HG03354 (cell line): ENCODE measurements at regions not wholly inside any gene's neighbourhood (a gene's known extent, or its start where the extent isn't known, plus 50 kb on each side); places are given as distances from the start of the nearest gene placed in this dataset.
"Not testable (repeated sequence)": the region's sequence is repeated elsewhere in the genome, so short reads cannot be mapped to it uniquely, and the experiment has no call there.

Experiments
- ATAC-seq: cut with Tn5 transposase; IDR thresholded peaks from one replicate; pipeline ENCODE4 v1.9.1; 2021; ENCODE audit warnings: mild to moderate bottlenecking; ENCODE audit not compliant: unreplicated experiment, poor library complexity, severe bottlenecking

DNA sequence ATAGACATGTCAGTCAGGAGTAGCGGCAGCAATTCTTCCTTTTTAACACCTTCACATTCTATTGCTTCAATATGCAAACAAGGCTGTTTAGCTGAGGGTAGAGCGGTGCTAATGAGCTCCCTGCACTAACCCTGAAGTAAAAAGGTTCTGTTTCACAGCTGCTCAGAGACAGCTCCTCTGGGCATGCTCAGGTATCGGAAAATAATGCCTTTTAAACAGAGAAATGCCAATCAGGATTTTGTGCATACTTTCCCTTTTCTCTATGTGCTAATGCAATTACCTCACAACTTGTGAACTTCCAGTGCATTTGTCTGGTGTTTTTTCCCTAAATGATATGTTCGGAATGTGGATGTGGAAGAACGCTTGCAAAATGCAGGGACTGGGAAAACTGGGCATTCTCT is 307.7 kb upstream of the FZD8 start:
- no peak for ATAC-seq

DNA sequence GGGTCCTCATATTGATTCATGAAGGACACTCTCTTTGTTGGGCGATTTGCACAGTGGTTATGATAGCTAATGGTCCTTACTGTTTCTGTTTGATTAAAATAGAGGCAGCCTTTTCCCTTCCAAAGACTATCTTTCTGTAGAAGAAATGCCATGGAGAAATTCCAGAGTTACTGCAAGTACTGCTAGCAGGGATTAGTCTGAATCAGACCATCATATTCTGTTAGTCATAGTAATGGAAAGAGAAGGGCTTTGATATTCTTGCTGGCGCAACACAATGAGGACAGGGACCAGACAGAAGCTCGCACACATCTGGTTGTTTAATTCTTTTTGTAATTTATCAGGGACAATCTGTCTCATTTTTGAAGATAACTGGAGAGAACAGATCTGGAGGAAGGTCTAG is 304.5 kb upstream of the FZD8 start:
- ATAC-seq = no peak

DNA sequence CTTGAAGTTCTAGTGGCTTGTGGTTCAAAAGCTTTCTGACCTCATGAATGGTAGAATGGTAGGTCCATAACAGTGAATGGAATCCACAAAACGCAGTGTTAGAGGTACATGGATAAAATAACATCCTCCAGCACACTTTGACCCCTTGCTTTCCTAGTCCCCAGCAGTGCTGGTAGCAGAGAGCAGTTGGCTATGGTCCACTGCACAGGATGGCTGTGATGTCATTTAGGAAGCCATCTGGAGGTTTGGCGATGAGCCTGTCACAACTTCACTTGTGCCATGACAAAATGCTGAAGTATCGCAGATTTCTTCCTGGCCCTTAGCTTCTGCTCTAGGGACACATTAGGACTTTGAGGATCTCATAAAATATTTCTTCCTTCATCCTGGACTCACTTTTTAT is 300.0 kb upstream of the FZD8 start:
- no peak for ATAC-seq

DNA sequence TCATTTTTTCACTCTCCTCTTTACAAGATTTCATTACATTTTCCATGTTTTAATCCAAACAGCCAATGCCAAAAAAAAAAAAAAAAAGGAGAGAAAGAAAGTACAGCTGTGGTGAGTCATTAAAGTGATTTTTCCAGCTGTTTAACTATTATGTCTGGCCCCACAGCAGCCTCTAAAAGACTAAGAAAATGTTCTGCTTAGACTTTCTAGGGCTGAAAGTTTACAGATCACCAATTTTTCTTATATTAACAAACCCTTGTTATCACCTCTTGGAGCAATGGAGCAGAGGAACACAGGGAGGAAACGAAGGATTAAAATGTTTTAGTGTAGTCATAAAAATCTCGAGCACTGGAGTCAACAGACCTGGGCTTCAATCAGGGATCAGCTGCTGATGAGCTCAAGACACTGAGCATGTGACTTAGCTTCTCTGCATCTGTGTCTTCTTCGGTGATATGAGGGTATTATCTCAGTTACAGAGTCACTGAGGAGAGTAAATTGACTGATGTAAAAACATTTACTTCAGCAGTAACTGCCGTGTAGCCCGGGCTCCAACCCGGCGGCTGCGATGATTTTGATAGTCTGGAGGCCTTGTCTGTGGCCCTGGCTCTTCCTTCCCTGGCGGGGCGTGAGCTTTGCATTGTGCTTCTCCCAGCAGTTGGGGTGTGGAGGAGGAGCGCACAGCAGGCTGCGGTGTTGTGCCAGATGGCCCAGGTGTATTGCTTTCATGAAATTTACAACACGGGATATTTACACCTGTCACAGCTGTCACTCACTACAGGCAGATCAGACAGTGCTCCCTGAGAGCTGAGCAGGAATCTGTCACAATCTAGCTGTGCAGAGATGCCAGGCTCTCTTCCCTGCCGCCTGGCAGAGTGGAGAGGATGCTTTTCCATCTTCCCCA is 298.3 kb upstream of the FZD8 start:
- no peak for ATAC-seq

DNA sequence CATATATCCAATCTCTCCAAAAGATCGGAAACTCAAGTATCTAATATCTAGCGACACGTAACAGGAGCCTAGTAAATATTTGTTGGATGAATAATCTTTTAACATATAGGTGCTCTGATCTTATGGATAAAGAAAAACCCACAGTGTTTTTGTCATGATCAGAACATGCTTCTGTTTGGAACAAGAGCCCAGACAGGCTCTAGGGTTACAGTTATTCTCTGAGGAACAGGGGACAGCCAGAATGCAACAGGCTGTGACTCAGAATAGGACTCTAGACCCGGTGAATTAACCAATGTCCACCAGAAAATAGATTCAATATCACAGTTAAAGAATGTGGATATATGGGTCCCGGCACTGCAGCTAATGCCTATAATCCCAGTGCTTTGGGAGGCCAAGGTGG is 296.1 kb upstream of the FZD8 start:
- ATAC-seq = no peak

DNA sequence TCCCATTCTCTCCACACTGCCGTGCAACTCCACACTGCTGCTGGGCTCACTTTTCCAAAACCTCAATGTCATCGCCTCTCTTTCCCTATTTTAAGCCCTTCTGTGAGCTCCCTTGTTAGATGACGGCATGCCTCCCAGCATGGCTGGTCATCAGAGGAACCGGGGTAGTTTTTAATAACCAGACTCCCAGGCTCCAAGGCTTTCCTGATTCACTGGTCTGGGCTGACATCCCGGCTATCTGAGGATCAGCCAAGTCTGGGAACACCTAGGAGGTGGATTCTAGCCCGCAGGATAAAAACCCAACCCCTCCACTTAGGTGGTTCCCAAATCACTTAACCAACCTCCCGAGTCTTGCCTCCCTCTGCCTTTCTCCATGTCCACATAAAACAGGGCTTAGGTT is 295.4 kb upstream of the FZD8 start:
- ATAC-seq = no peak

DNA sequence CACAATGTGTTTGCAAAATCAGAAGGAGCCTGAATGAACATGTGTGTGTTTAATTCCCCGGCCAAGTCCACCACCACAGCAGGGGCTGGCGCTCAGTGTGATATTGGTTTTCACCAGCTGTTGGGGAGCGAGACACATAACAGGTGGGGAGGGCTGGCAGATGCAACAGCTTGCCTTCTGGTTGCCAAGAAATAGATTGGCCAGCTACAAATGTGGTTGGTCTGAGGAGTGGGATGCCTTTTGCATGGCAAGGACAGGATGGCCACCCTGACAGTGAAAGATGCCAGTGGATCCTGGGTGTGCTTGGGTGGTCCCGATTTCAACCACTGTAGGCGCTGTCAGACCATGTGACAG is 292.5 kb upstream of the FZD8 start:
- no peak for ATAC-seq

DNA sequence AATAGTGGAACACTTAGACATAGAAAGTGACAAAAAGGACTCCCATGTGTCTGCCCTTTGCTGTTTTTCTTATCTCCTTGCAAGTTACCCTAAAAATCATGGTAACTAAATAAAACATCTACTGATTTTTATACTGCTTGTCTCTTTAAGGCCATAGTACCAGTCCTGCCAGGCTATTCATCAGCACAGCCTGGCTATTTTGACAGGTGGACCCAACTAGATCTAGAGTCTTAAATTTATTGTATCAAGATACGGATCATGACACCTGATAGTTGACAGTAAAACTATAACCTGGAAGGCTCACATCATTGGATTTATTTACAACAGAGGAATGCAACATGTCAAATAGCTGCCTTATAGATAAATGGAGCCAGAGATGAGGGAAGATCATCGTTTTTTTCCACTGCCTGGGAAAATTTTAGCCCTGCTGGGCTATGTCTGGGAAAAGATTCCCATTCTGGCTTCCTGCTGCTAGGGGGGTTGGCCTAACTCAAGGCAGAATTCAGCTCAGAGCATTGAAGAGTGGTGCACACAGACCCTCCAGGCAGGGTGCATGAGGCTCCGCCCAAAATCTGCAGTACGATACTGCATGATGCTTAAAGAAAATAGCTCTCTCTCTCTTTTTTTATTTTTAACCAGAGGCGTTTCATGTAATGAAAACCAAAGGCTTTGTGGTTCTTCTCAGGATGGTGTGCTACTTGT is 292.0 kb upstream of the FZD8 start:
- no peak for ATAC-seq

DNA sequence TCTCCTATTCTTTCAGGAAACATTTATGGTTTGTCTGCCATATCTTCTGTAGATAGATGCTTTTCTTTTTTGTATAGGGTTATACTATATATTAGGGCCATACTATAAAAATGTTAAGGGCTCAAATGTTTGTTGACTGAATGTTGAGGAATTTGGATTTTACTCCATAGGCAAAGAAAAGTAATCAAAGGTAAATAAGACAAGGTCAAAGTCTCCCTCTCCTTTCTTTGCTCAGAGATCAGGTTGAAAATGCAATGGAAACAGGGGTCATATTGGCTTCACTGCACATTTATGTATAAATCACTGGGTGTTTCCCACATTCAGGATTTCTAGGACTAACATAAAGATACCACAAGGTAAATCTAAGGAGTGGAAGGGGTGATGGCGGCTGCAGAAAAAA is 291.4 kb upstream of the FZD8 start:
- no peak for ATAC-seq

DNA sequence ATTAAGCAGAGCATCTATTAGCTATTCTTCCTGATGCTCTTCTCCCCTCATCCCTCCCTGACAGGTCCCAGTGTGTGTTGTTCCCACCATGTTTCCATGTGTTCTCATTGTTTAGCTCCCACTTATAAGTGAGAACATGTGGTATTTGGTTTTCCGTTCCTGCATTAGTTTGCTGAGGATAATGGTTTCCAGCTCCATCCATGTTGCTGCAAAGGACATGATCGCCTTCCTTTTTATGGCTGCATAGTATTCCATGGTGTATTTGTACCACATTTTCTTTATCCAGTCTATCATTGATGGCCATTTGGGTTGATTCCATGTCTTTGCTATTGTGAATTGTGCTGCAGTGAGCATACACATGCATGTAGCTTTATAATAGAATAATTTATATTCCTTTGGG is 287.9 kb upstream of the FZD8 start:
- ATAC-seq = not testable (repeated sequence)

DNA sequence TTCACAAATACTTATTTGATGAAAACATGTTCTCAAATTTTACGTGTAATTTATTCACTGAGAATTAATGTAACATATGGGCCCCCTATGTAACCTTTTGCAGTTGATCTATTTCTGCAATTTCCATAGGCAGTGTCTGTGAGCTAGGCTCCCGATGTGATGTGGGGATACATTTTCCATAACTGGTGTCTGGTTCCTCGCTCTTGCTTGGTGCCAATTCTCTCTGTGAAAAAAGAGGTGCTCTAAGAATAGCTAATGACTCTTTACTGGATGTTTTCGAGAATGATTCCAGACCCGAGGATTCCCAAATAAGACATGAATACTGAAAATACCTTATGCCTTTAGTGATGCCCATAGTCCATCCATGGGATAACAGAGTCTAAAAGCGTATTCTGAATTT is 286.7 kb upstream of the FZD8 start:
- no peak for ATAC-seq

DNA sequence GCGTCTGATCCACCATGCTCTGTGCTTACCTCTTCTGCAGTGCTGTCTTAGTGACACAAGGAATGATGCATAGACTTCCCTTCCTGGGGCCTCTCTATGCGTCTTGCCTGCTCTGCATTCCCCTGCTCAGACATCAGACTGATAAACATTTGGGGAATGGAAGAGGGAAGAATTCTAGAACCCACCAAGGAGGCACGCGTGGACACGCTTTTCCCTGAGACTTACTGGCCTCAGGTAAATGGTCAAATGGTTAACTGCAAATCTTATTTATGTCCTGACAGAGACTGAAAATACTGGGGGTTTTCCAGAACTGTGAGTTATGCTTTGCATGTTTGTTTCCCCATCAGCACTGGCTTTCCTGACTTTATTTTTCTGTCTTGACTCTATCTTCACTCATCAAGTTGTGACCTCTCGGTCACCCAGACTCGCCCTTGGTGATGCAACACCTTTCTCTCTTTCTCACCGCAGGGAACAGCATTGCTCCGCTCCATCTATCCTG is 285.9 kb upstream of the FZD8 start:
- no peak for ATAC-seq

DNA sequence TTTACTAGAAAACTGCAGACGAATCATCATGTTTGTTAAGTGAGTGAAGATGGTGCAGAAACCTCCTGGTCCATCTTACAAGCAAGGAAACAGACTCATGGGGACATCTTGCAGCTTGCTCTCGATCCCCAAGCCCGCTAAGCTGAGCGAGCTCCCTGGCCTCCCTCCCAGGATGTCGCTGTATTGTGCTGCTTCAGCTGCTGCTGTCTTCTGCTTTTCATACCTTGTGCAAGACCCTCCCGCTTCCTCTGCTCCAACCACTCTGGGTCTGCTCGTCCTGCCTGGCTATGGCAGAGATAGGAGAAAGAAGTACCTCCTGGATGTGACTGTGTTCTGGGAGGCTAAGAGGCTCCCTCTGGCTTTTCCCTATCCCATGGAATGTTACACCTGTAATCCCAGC is 285.2 kb upstream of the FZD8 start:
- ATAC-seq = no peak

DNA sequence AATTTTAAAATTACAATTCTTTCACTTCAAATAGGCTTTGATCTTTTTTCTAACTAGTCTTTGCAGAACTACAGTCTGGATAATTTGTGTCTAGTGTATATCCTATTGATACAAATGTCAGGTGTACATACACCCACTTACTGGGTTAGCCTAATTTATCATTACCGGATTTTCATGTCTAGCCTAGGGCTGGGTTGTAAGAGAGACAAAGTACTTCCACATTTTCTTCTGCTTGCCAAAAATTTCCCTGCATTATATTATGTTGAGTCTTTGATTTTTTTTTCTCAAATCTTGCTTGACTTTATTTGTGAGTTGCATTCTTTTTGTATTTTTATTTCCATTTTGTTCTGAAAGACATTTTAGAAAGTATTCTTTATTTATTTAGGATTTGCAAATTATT is 284.8 kb upstream of the FZD8 start:
- ATAC-seq = no peak

DNA sequence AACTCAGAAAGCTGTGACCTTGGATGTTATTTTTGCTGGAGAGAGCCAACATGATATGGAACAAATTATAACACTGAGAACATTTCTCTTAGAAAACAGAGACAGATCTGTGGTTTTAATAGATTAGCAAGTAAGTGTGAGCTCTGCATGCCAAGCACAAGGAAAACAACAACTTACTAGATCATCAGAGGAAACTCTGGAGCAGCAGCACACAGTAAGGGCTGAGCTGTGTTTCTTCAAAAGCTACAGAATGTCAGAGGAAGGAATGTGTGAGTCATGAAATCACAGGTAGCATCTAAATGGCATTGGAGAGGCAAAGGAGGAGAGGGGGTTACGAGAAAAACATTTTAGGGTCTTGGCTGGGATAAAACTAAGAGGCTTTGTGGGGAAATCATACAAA is 283.4 kb upstream of the FZD8 start:
- ATAC-seq = no peak

DNA sequence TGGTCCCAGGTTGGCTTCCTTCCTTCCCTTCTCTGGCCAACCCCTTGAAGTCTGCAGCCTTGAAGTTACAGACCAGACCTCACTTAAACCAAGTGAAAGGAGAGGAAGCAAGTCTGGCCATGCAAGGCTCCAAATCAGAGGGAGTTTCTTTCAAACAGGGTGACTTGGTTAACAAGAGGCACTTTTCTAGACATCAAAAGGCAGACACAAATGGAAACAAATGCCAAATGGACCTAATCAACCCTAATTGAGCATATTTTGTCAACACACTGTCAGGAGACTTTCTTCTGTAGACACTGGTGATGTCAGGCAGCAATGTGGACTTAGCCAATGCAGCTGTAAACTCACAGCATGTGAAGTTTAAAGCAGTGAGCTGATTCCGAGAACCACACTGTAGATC is 282.7 kb upstream of the FZD8 start:
- ATAC-seq = no peak

DNA sequence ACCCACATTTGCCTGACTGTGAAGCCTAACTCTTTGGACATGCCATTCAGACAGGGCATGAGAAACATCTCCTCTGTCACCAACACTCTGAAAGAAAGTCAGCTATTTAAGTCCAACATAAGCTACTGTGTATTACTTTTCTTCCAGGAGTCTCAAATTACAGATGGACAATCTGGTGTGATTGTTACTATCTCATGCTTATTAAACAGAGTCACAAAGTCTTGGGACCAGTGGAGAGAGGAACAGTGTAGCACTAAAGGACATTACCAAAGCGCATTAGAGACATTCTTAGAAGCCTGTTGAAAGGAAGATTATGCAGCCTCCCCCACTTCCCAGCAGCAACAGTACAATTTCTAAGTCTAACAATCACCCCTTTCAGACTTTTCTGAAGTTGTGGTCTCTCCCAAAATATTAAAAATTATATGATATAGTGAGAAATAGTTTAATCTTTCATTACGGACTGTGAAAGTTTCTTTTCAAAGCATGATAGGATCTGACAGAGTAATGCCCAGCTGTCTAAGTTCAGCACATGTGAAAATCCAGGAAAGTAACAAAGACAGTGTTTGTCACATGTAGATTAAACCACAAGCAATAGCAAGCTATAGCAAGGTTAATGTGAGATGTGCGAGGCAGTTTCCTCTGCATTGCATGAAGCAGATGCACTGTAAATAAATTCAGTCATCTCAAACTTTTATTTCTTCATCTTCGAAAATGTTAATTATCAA is 280.9 kb upstream of the FZD8 start:
- no peak for ATAC-seq

DNA sequence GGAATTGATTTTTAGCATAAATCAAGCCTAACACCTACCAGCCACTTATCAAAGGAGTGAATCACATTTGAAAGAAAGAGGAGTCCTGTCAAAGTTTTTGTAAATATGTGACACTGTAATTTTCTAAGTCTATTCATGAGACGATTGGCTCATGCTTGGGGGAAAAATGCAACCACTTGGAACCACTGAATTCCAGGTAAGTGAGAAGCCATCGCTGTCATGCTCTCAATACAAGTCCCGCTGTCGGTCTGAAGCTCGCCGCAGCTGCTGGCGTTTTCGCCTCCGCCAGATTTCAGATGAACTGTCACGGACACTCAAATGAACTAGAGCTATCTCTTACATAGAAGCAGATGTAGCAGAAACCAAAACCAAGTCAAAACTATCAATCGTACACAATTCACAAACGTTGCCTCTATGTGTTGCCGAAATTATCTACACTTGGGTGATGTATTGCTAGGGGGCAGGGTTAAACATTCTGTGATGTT is 279.8 kb upstream of the FZD8 start:
- no peak for ATAC-seq

DNA sequence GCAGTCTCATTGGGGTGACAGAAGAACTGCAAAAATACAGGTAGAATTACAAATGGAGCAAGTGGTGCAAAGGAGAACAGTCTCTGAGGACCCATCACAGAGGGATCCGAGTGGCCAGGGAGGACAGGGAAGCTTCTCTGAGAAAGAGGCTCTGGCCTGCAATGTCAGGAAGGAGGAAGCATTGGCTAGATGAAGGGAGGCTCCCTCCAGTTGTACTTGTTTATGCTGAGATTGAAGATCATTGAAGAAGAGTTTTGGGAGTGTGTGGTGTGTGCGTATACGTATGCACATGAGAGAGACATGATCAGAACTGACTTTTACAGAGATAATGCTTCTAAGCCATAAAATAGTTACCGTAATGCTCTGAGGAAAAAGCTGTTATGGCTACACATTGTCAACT is 274.7 kb upstream of the FZD8 start:
- no peak for ATAC-seq

DNA sequence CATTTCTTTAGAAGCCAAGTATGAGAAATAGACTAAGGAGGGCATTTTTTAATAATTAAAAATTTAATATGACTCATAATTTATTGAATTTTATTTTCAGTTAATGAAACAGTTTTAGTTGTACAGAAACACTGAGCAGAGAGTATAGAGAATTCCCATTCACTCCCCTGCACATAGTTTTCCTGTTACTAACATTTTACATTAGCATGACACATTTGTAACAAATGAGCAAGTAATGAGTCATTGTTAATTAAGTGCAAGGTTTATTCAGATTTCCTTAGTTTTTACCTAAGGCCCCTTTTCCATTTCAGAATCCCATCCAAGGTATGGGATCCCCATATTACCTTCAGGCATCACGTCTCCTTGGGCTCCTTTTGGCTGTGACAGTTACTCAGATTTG is 271.5 kb upstream of the FZD8 start:
- ATAC-seq = no peak
